ENCODE measurements at regions not wholly inside any gene's neighbourhood (a gene's known extent, or its start where the extent isn't known, plus 50 kb on each side); places are given as distances from the start of the nearest gene placed in this dataset.

GRCh38 chr6:98560418-98560817 is 274.0 kb upstream of the POU3F2 start:
- H3K4me1 ChIP-seq (ENCODE audit: control insufficient read depth, insufficient read depth, low read length): no peaks in the 10 kb centered on the region
- H3K27me3 ChIP-seq (ENCODE audit: control insufficient read depth, insufficient read depth, low read length): no peaks in the 10 kb centered on the region
- no peaks in the 10 kb centered on the region for H3K9me3 ChIP-seq (replicated peaks; ENCODE audit: control insufficient read depth, low read depth, low read length)
- H3K4me3 ChIP-seq (ENCODE audit: low read length): no peak overlapping the region
- WGBS (ENCODE audit: insufficient coverage): 75% methylated on average over 1 of the region's 2 CpGs
- no peaks in the 10 kb centered on the region for H3K36me3 ChIP-seq (ENCODE audit: control insufficient read depth, insufficient read depth, low read length)
- H3K27ac ChIP-seq (ENCODE audit: low read length): no peak overlapping the region
- DNase-seq: no peak

GRCh38 chr6:98560841-98561240 is 273.5 kb upstream of the POU3F2 start:
- no peaks in the 10 kb centered on the region for H3K9me3 ChIP-seq (replicated peaks; ENCODE audit: control insufficient read depth, low read depth, low read length)
- WGBS (ENCODE audit: insufficient coverage): no CpG with 5 or more reads among the region's 5 CpGs

GRCh38 chr6:98566126-98566525 is 268.2 kb upstream of the POU3F2 start:
- no CpG with 5 or more reads among the region's 1 CpG for WGBS (ENCODE audit: insufficient coverage)
- Histone ChIP-seq H3K27me3 (ENCODE audit: control insufficient read depth, insufficient read depth, low read length) (no peaks in the 10 kb centered on the region), H3K4me3 (ENCODE audit: low read length) (no peak overlapping the region), H3K4me1 (ENCODE audit: control insufficient read depth, insufficient read depth, low read length) (no peaks in the 10 kb centered on the region), H3K36me3 (ENCODE audit: control insufficient read depth, insufficient read depth, low read length) (no peaks in the 10 kb centered on the region), H3K27ac (ENCODE audit: low read length) (no peak overlapping the region), H3K9me3 (replicated peaks; ENCODE audit: control insufficient read depth, low read depth, low read length) (no peaks in the 10 kb centered on the region)
- no peak for DNase-seq

More at GRCh38 chr6:98560841-98561240, 273.5 kb upstream of the POU3F2 start:
- Histone ChIP-seq H3K27ac (ENCODE audit: low read length) (no peak overlapping the region), H3K4me3 (ENCODE audit: low read length) (no peak overlapping the region), H3K27me3 (ENCODE audit: control insufficient read depth, insufficient read depth, low read length) (no peaks in the 10 kb centered on the region), H3K36me3 (ENCODE audit: control insufficient read depth, insufficient read depth, low read length) (no peaks in the 10 kb centered on the region), H3K4me1 (ENCODE audit: control insufficient read depth, insufficient read depth, low read length) (no peaks in the 10 kb centered on the region)
- DNase-seq: no peak

- no peaks in the 10 kb centered on the region for H3K4me1 ChIP-seq (ENCODE audit: control insufficient read depth, insufficient read depth, low read length)
- no peaks in the 10 kb centered on the region for H3K27me3 ChIP-seq (ENCODE audit: control insufficient read depth, insufficient read depth, low read length)
- H3K9me3 ChIP-seq (replicated peaks; ENCODE audit: control insufficient read depth, low read depth, low read length): no peaks in the 10 kb centered on the region
- DNase-seq: no peak
- no peaks in the 10 kb centered on the region for H3K36me3 ChIP-seq (ENCODE audit: control insufficient read depth, insufficient read depth, low read length)
- no peak overlapping the region for H3K27ac ChIP-seq (ENCODE audit: low read length)
- WGBS (ENCODE audit: insufficient coverage): no CpG with 5 or more reads among the region's 1 CpG
- H3K4me3 ChIP-seq (ENCODE audit: low read length): no peak overlapping the region
Observed at GRCh38 chr6:98572579-98572978, 261.8 kb upstream of the POU3F2 start.

GRCh38 chr6:98574984-98575383 is 259.4 kb upstream of the POU3F2 start:
- Histone ChIP-seq H3K4me1 (ENCODE audit: control insufficient read depth, insufficient read depth, low read length) (no peaks in the 10 kb centered on the region), H3K27me3 (ENCODE audit: control insufficient read depth, insufficient read depth, low read length) (no peaks in the 10 kb centered on the region), H3K36me3 (ENCODE audit: control insufficient read depth, insufficient read depth, low read length) (no peaks in the 10 kb centered on the region), H3K9me3 (replicated peaks; ENCODE audit: control insufficient read depth, low read depth, low read length) (no peaks in the 10 kb centered on the region), H3K4me3 (ENCODE audit: low read length) (no peak overlapping the region), H3K27ac (ENCODE audit: low read length) (no peak overlapping the region)
- DNase-seq: peak; percentile 7
- 20% methylated on average over 2 of the region's 5 CpGs for WGBS (ENCODE audit: insufficient coverage)

GRCh38 chr6:98576791-98577190 is 257.6 kb upstream of the POU3F2 start:
- Histone ChIP-seq H3K27me3 (ENCODE audit: control insufficient read depth, insufficient read depth, low read length) (no peaks in the 10 kb centered on the region), H3K27ac (ENCODE audit: low read length) (no peak overlapping the region), H3K4me1 (ENCODE audit: control insufficient read depth, insufficient read depth, low read length) (no peaks in the 10 kb centered on the region), H3K9me3 (replicated peaks; ENCODE audit: control insufficient read depth, low read depth, low read length) (no peaks in the 10 kb centered on the region), H3K4me3 (ENCODE audit: low read length) (no peak overlapping the region), H3K36me3 (ENCODE audit: control insufficient read depth, insufficient read depth, low read length) (no peaks in the 10 kb centered on the region)
- no peak for DNase-seq

GRCh38 chr6:98578016-98578415 is 256.4 kb upstream of the POU3F2 start:
- Histone ChIP-seq H3K36me3 (ENCODE audit: control insufficient read depth, insufficient read depth, low read length) (no peaks in the 10 kb centered on the region), H3K9me3 (replicated peaks; ENCODE audit: control insufficient read depth, low read depth, low read length) (no peaks in the 10 kb centered on the region), H3K4me3 (ENCODE audit: low read length) (no peak overlapping the region), H3K4me1 (ENCODE audit: control insufficient read depth, insufficient read depth, low read length) (no peaks in the 10 kb centered on the region), H3K27ac (ENCODE audit: low read length) (no peak overlapping the region), H3K27me3 (ENCODE audit: control insufficient read depth, insufficient read depth, low read length) (no peaks in the 10 kb centered on the region)
- WGBS (ENCODE audit: insufficient coverage): no CpG with 5 or more reads among the region's 1 CpG
- DNase-seq: no peak

GRCh38 chr6:98579079-98579478 is 255.3 kb upstream of the POU3F2 start:
- no peaks in the 10 kb centered on the region for H3K27me3 ChIP-seq (ENCODE audit: control insufficient read depth, insufficient read depth, low read length)
- no peak for DNase-seq
- H3K36me3 ChIP-seq (ENCODE audit: control insufficient read depth, insufficient read depth, low read length): no peaks in the 10 kb centered on the region
- WGBS (ENCODE audit: insufficient coverage): no CpG with 5 or more reads among the region's 1 CpG
- no peak overlapping the region for H3K27ac ChIP-seq (ENCODE audit: low read length)
- H3K9me3 ChIP-seq (replicated peaks; ENCODE audit: control insufficient read depth, low read depth, low read length): no peaks in the 10 kb centered on the region
- no peak overlapping the region for H3K4me3 ChIP-seq (ENCODE audit: low read length)
- H3K4me1 ChIP-seq (ENCODE audit: control insufficient read depth, insufficient read depth, low read length): no peaks in the 10 kb centered on the region

- WGBS (ENCODE audit: insufficient coverage): no CpG with 5 or more reads among the region's 1 CpG
- no peak for DNase-seq
- no peaks in the 10 kb centered on the region for H3K36me3 ChIP-seq (ENCODE audit: control insufficient read depth, insufficient read depth, low read length)
- H3K27ac ChIP-seq (ENCODE audit: low read length): no peak overlapping the region
- H3K4me3 ChIP-seq (ENCODE audit: low read length): no peak overlapping the region
- no peaks in the 10 kb centered on the region for H3K9me3 ChIP-seq (replicated peaks; ENCODE audit: control insufficient read depth, low read depth, low read length)
- no peaks in the 10 kb centered on the region for H3K27me3 ChIP-seq (ENCODE audit: control insufficient read depth, insufficient read depth, low read length)
- no peaks in the 10 kb centered on the region for H3K4me1 ChIP-seq (ENCODE audit: control insufficient read depth, insufficient read depth, low read length)
Observed at GRCh38 chr6:98579941-98580340, 254.4 kb upstream of the POU3F2 start.

GRCh38 chr6:98581705-98582104 is 252.7 kb upstream of the POU3F2 start:
- no peak overlapping the region for H3K27ac ChIP-seq (ENCODE audit: low read length)
- H3K27me3 ChIP-seq (ENCODE audit: control insufficient read depth, insufficient read depth, low read length): no peaks in the 10 kb centered on the region
- DNase-seq: no peak
- no peaks in the 10 kb centered on the region for H3K36me3 ChIP-seq (ENCODE audit: control insufficient read depth, insufficient read depth, low read length)
- H3K4me3 ChIP-seq (ENCODE audit: low read length): no peak overlapping the region
- WGBS (ENCODE audit: insufficient coverage): no CpG with 5 or more reads among the region's 1 CpG
- no peaks in the 10 kb centered on the region for H3K9me3 ChIP-seq (replicated peaks; ENCODE audit: control insufficient read depth, low read depth, low read length)
- H3K4me1 ChIP-seq (ENCODE audit: control insufficient read depth, insufficient read depth, low read length): no peaks in the 10 kb centered on the region

- Histone ChIP-seq H3K9me3 (replicated peaks; ENCODE audit: control insufficient read depth, low read depth, low read length) (no peaks in the 10 kb centered on the region), H3K27ac (ENCODE audit: low read length) (no peak overlapping the region), H3K4me1 (ENCODE audit: control insufficient read depth, insufficient read depth, low read length) (no peaks in the 10 kb centered on the region), H3K27me3 (ENCODE audit: control insufficient read depth, insufficient read depth, low read length) (no peaks in the 10 kb centered on the region), H3K36me3 (ENCODE audit: control insufficient read depth, insufficient read depth, low read length) (no peaks in the 10 kb centered on the region), H3K4me3 (ENCODE audit: low read length) (no peak overlapping the region)
- no CpG with 5 or more reads among the region's 1 CpG for WGBS (ENCODE audit: insufficient coverage)
- no peak for DNase-seq
Observed at GRCh38 chr6:98583506-98583905, 250.9 kb upstream of the POU3F2 start.

All from muscle of leg (tissue), 3 donors.